NOMO-1 treated with dmso at 0.1 percent for 144 hours (cell line): ENCODE measurements at regions not wholly inside any gene's neighbourhood (a gene's known extent, or its start where the extent isn't known, plus 50 kb on each side); places are given as distances from the start of the nearest gene placed in this dataset.

Source experiments
- DNase-seq: peaks from one replicate; lab custom pipeline; 2025; ENCODE audit not compliant: unreplicated experiment; lab: John Stamatoyannopoulos, UW

DNA sequence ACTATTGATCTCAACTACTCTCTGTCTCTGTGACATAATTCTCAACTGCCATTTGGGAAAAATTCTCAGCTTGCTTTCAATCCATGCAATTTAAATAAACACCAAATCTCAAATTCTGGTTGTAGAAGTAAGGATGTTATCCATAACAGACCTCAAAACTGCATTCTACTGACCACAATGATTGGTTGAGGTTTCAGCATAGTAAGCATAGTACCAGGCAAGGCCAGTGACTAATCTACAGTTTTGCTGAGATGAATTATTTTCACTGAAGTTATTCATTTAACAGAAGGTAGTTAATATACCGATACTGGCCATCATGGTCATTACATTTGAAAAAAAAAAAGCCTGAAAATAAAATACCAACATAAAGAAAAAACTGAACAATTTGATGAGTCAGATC, 488.0 kb upstream of the CDH18 start:
- DNase-seq: no peak

DNA sequence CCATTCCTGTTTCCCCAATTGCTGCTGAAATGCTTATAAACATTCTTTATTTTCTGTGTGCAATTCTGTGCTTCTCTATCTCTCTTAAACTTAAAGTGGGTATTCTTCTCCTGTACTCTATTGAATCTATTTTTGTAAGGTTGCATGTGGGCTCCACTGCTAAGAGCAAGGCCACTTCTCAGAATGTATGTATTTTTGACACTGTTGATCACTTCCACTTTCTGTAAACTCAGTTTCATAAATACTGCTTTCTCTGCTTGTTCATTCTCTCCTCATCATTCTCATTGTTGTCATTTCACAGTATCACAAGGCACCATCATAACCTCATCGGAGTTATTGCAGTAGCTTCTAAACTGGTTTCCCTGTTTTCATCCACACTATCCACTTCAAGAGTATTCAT, 483.0 kb upstream of the CDH18 start:
- DNase-seq: no peak

DNA sequence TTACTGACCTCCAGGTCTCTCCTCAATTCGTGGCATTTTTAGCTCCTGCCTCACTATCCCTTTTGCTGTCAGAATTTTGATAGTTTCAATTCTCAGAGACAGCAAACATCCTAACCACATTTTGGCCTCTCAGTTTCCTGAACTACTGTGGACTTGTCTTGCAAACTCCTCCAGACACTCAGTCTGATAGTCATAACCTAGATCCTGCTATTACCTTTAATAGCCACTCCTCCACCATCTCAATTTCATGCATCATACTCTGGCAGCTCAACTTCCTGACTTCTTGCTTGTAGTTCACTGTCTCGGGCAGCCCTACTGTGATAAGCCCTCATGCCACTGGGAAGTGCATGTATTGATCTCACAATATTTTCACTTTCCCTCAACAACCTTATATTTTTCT, 481.8 kb upstream of the CDH18 start:
- DNase-seq: no peak

DNA sequence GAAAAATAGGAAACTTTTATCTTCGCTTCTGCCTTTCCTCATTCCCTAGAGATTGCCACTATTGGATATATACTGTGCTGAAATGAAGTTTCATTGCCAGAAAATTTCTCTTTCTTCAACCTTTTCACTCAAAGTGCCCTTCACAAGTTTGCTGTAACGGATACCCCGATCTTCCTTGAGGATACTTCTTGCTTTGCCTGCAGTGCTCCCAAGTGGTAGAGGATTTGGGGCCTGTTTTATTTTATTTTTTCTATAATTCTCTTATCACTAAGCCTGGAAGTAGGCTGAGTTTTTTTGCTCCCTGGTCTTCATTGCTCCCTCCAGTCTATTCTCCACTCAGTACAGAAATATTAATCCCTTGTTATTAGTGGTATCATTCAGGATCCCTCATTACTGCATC, 481.4 kb upstream of the CDH18 start:
- no peak for DNase-seq

DNA sequence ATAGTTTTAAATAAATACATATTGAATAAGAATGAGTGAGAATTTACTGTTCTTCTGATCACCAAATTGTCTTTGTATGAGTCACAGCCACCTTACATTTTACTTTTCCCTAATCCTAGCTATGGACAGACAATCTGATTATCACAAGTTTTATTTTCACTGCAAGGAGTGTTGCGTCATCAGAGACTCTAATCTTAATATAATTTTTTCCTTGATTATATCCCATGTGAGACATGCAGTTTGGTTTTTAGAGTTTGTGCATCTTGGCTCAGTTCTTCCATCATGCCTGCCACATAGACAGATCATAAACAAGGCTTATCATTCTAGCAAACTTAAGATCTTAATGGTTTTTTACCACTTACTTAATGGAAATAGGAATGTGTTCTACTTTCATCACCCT, 478.5 kb upstream of the CDH18 start:
- DNase-seq: no peak

DNA sequence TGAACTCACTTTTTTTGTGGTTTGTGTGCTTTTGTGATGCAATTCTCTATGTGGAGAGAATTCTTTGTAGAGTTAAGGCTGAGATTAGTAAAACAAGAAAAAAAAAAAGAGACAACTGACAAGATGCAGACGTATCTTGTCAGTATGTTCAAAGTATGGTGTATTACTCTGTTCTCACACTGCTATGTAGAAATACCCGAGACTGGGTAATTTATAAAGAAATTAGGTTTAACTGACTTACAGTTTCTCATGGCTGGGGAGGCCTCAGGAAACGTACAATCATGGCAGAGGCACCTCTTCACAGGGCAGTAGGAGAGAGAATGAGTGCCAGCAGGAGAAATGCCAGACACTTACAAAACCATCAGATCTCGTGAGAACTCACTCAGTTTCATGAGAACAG, 475.2 kb upstream of the CDH18 start:
- no peak for DNase-seq

DNA sequence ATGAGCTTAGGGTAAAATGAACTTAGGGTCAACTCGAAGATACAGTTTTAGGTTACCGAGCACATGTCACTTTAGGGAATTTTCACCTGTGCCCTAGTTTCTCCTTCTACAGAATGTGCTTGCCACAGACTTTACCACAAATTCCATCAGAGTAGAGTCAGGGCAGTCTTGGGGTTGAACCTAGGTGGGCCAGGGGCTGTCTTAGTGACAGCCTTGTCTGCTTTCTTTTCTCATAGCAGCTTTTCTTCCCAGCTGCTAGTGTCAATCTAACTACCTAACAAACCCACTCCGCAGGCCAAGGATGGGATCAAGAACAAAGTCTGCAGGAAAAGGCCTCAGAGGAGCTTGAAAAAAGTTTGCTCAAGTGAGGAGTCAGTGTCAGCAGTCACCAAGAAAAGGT, 458.1 kb upstream of the CDH18 start:
- no peak for DNase-seq

DNA sequence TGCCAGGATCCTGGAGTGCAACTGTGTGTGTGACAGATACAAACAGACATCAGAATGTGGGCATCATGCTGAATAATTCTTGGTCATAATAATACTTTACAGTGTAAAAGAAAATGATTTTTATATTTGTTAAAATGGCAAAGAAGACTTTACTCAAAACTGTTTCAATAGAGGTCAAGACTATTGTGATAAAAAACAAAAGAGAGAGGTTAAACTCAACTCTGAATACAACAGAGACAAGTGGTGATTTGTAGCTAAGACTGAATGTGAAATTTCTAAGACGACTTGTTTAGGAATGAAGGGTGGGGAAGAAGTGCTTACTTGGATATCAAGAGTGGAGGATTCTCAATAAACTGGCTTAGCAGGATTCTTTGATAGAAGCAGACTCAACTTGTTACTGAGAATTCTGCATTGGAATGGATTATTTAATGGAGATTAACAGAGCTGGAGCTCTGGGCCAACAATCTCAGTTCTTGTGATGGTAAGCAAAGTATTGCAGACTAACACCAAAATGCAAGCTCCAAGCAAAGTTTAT, 457.4 kb upstream of the CDH18 start:
- no peak for DNase-seq

DNA sequence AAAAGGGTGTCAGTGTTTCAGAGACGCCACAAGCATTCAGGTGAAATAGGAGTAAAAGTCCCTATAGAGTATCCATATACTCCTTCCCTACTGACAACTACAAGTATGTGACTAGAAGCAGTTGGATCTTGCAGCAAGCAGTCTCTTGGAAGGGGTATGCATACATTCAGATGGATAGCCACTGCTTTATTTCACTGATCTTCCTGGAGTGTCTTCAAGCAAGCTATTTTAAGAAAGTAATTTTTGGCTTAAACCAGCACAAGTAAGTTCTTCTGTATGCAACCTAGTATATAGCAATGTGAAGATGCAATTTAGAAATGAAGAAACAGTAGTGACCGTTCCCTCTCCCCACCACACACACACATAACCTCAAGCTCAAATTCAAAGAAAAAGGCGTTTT, 446.8 kb upstream of the CDH18 start:
- DNase-seq: no peak

DNA sequence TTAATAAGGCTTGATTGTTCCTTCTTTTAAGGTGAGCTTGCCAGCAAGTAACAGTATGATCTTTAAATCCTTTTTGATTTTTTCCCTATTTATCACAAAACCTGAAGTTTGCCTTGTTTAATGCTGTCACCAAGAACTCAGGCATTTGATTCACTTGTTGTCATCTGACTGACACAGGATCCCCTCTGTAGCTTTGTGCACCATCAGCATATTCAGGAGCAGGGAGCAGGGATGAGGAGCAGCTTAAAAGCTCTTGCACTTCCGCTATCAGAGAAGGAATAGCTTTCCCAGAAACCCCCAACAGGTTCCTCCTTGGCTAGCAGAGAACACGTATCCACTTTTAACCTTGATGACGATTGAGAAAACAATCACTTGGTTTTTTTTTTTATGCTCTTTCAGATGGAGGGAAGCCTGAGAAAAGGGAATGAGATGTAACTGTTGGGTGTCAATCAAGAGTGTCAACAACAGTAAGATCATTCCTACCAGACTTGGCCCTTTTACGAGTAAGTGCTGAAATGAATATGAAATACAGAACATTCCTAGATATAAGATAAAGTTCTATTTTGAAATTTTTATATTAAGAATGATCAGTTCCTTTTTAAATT, 433.1 kb upstream of the CDH18 start:
- DNase-seq: no peak
